ENCODE measurements at regions not wholly inside any gene's neighbourhood (a gene's known extent, or its start where the extent isn't known, plus 50 kb on each side); places are given as distances from the start of the nearest gene placed in this dataset.
"Not testable (repeated sequence)": the region's sequence is repeated elsewhere in the genome, so short reads cannot be mapped to it uniquely, and the experiment has no call there.

GRCh38 chr1:9453779-9454418, 85.4 kb upstream of the SLC25A33 start:
- DNase-seq = no peak
- in situ Hi-C loops (cut with HindIII; ENCODE audit: low pct_ligation_motif_present, low pct_unique_long_range_greater_than_20kb, low sequenced_read_pairs) = no loop called here

- DNase-seq = no peak
Observed at GRCh38 chr1:9454494-9455066, 84.7 kb upstream of the SLC25A33 start.

GRCh38 chr1:9455487-9456234, 83.6 kb upstream of the SLC25A33 start:
- in situ Hi-C loops (cut with HindIII; ENCODE audit: low pct_ligation_motif_present, low pct_unique_long_range_greater_than_20kb, low sequenced_read_pairs) = no loop called here
- peak; percentile 41 for DNase-seq

More at GRCh38 chr1:9454494-9455066, 84.7 kb upstream of the SLC25A33 start:
- in situ Hi-C loops (cut with HindIII; ENCODE audit: low pct_ligation_motif_present, low pct_unique_long_range_greater_than_20kb, low sequenced_read_pairs) = no loop called here

- in situ Hi-C loops (cut with HindIII; ENCODE audit: low pct_ligation_motif_present, low pct_unique_long_range_greater_than_20kb, low sequenced_read_pairs) = no loop called here
Observed at GRCh38 chr1:9456833-9457232, 82.4 kb upstream of the SLC25A33 start.

GRCh38 chr1:9459816-9460407, 79.4 kb upstream of the SLC25A33 start:
- no peak for DNase-seq
- in situ Hi-C loops (cut with HindIII; ENCODE audit: low pct_ligation_motif_present, low pct_unique_long_range_greater_than_20kb, low sequenced_read_pairs) = no loop called here

More at GRCh38 chr1:9456833-9457232, 82.4 kb upstream of the SLC25A33 start:
- no peak for DNase-seq

- no peak for DNase-seq
- in situ Hi-C loops (cut with HindIII; ENCODE audit: low pct_ligation_motif_present, low pct_unique_long_range_greater_than_20kb, low sequenced_read_pairs) = no loop called here
Observed at GRCh38 chr1:9465640-9466039, 73.6 kb upstream of the SLC25A33 start.

- in situ Hi-C loops (cut with HindIII; ENCODE audit: low pct_ligation_motif_present, low pct_unique_long_range_greater_than_20kb, low sequenced_read_pairs) = no loop called here
- DNase-seq = no peak
Observed at GRCh38 chr1:9466780-9467758, 72.2 kb upstream of the SLC25A33 start.

- in situ Hi-C loops (cut with HindIII; ENCODE audit: low pct_ligation_motif_present, low pct_unique_long_range_greater_than_20kb, low sequenced_read_pairs); DNase-seq: not testable (repeated sequence)
Observed at GRCh38 chr1:9469882-9470281, 69.4 kb upstream of the SLC25A33 start.

GRCh38 chr1:9471679-9472078, 67.6 kb upstream of the SLC25A33 start:
- in situ Hi-C loops (cut with HindIII; ENCODE audit: low pct_ligation_motif_present, low pct_unique_long_range_greater_than_20kb, low sequenced_read_pairs) = no loop called here
- no peak for DNase-seq

GRCh38 chr1:9472386-9473031, 66.8 kb upstream of the SLC25A33 start:
- DNase-seq = no peak
- in situ Hi-C loops (cut with HindIII; ENCODE audit: low pct_ligation_motif_present, low pct_unique_long_range_greater_than_20kb, low sequenced_read_pairs) = no loop called here

GRCh38 chr1:9473032-9473807, 66.0 kb upstream of the SLC25A33 start:
- peak; percentile 85 for DNase-seq
- in situ Hi-C loops (cut with HindIII; ENCODE audit: low pct_ligation_motif_present, low pct_unique_long_range_greater_than_20kb, low sequenced_read_pairs) = no loop called here

- in situ Hi-C loops (cut with HindIII; ENCODE audit: low pct_ligation_motif_present, low pct_unique_long_range_greater_than_20kb, low sequenced_read_pairs) = no loop called here
- DNase-seq = no peak
Observed at GRCh38 chr1:9475061-9475627, 64.1 kb upstream of the SLC25A33 start.

- in situ Hi-C loops (cut with HindIII; ENCODE audit: low pct_ligation_motif_present, low pct_unique_long_range_greater_than_20kb, low sequenced_read_pairs) = no loop called here
- DNase-seq = no peak
Observed at GRCh38 chr1:9476790-9477463, 62.3 kb upstream of the SLC25A33 start.

- in situ Hi-C loops (cut with HindIII; ENCODE audit: low pct_ligation_motif_present, low pct_unique_long_range_greater_than_20kb, low sequenced_read_pairs) = no loop called here
- no peak for DNase-seq
Observed at GRCh38 chr1:9477535-9477934, 61.7 kb upstream of the SLC25A33 start.

- DNase-seq = no peak
- in situ Hi-C loops (cut with HindIII; ENCODE audit: low pct_ligation_motif_present, low pct_unique_long_range_greater_than_20kb, low sequenced_read_pairs) = no loop called here
Observed at GRCh38 chr1:9478021-9478420, 61.2 kb upstream of the SLC25A33 start.

- in situ Hi-C loops (cut with HindIII; ENCODE audit: low pct_ligation_motif_present, low pct_unique_long_range_greater_than_20kb, low sequenced_read_pairs) = no loop called here
Observed at GRCh38 chr1:9481048-9481447, 58.2 kb upstream of the SLC25A33 start.

More at GRCh38 chr1:9481048-9481447, 58.2 kb upstream of the SLC25A33 start:
- DNase-seq = no peak
